ENCODE measurements at regions not wholly inside any gene's neighbourhood (a gene's known extent, or its start where the extent isn't known, plus 50 kb on each side); places are given as distances from the start of the nearest gene placed in this dataset.

GRCh38 chr15:62912808-62913207 is 129.7 kb upstream of the TPM1 start:
- no peak for ATAC-seq (ENCODE audit: low read depth)
- H3K27ac ChIP-seq (ENCODE audit: low read length in 2 of 2), result no peak overlapping the region
- H3K4me3 ChIP-seq (ENCODE audit: control extremely low read depth in 1 of 5, extremely low read depth in 1 of 5, insufficient read depth in 1 of 5, low read depth in 2 of 5, low read length in 4 of 5), result no peak overlapping the region
- 100% methylated on average over 2 of the region's 5 CpGs for WGBS (ENCODE audit: insufficient coverage)
- Mint-ChIP-seq H3K4me1 (no peaks in the 10 kb centered on the region), H3K9me3 (ENCODE audit: insufficient read depth) (no peaks in the 10 kb centered on the region), H3K27me3 (peaks cover 20% of the 10 kb centered on the region), H3K27ac (no peak overlapping the region), H3K4me3 (no peak overlapping the region)
- intact Hi-C loops (cut with micrococcal nuclease), result no loop called here
- TF ChIP-seq, protein P1, sequence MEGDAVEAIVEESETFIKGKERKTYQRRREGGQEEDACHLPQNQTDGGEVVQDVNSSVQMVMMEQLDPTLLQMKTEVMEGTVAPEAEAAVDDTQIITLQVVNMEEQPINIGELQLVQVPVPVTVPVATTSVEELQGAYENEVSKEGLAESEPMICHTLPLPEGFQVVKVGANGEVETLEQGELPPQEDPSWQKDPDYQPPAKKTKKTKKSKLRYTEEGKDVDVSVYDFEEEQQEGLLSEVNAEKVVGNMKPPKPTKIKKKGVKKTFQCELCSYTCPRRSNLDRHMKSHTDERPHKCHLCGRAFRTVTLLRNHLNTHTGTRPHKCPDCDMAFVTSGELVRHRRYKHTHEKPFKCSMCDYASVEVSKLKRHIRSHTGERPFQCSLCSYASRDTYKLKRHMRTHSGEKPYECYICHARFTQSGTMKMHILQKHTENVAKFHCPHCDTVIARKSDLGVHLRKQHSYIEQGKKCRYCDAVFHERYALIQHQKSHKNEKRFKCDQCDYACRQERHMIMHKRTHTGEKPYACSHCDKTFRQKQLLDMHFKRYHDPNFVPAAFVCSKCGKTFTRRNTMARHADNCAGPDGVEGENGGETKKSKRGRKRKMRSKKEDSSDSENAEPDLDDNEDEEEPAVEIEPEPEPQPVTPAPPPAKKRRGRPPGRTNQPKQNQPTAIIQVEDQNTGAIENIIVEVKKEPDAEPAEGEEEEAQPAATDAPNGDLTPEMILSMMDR (IDR thresholded peaks at IDR 0.05), result no peak
- TF ChIP-seq EZH2 (IDR thresholded peaks at IDR 0.05; ENCODE audit: borderline replicate concordance, insufficient read depth, low read depth, low read length, poor library complexity, severe bottlenecking), result no peak
- no peaks in the 10 kb centered on the region for H3K36me3 ChIP-seq (replicated peaks in 1 of 2; ENCODE audit: control extremely low read depth in 1 of 2, control insufficient read depth in 1 of 2, extremely low read depth in 1 of 2, insufficient read depth in 2 of 2, low read length in 1 of 2)
- ChIA-PET POLR2A (no interaction called here), CTCF (no interaction called here)
- no peak for DNase-seq
- H4K20me1 ChIP-seq (ENCODE audit: control insufficient read depth, insufficient read depth, low read length, poor library complexity, severe bottlenecking), result no peaks in the 10 kb centered on the region
- no peak overlapping the region for H3K4me2 ChIP-seq (replicated peaks; ENCODE audit: low read depth, low read length, poor library complexity, severe bottlenecking)
- no peaks in the 10 kb centered on the region for H3K4me1 ChIP-seq (ENCODE audit: control insufficient read depth in 2 of 2, insufficient read depth in 2 of 2, low read length in 2 of 2)
- peaks cover 0 to 6% (median 1%) of the 10 kb centered on the region in 4 experiments for H3K27me3 ChIP-seq (replicated peaks in 1 of 4; ENCODE audit: control extremely low read depth in 1 of 4, control insufficient read depth in 3 of 4, insufficient read depth in 4 of 4, low read length in 3 of 4)
- H3K9me3 ChIP-seq (ENCODE audit: control extremely low read depth in 1 of 3, control insufficient read depth in 2 of 3, insufficient read depth in 1 of 3, low read length in 2 of 3), result no peaks in the 10 kb centered on the region
- H3K9ac ChIP-seq (ENCODE audit: low read length), result no peak overlapping the region
- H2AFZ ChIP-seq (ENCODE audit: insufficient read depth, low read depth, low read length, poor library complexity, severe bottlenecking), result no peak overlapping the region
- no peaks in the 10 kb centered on the region for H3K79me2 ChIP-seq (ENCODE audit: control insufficient read depth, insufficient read depth, low read length)

DNA sequence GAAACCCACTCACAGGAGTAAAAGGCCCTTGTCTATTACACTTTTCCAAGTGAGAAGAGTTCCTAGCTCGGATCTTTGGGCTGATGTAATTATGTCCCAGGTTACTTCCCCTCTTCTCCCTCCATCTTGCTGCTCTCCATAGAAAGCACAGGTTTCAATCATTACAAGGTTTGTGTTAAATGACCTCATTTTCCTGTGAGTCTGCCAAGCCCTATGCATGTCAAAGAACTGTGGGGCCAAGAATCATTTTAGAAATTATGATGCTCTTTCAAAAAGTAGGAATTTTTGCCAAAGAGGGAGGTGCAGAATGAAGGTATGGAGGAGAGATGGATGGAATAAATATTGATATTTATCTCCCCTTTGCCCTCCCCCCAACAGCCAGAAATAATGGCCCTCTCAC is 129.3 kb upstream of the TPM1 start:
- Histone ChIP-seq H2AFZ (ENCODE audit: insufficient read depth, low read depth, low read length, poor library complexity, severe bottlenecking) (no peak overlapping the region), H3K4me1 (ENCODE audit: control insufficient read depth in 2 of 2, insufficient read depth in 2 of 2, low read length in 2 of 2) (no peaks in the 10 kb centered on the region), H3K4me2 (replicated peaks; ENCODE audit: low read depth, low read length, poor library complexity, severe bottlenecking) (no peak overlapping the region), H3K9me3 (ENCODE audit: control extremely low read depth in 1 of 3, control insufficient read depth in 2 of 3, insufficient read depth in 1 of 3, low read length in 2 of 3) (no peaks in the 10 kb centered on the region), H3K27ac (ENCODE audit: low read length in 2 of 2) (no peak overlapping the region), H3K36me3 (replicated peaks in 1 of 2; ENCODE audit: control extremely low read depth in 1 of 2, control insufficient read depth in 1 of 2, extremely low read depth in 1 of 2, insufficient read depth in 2 of 2, low read length in 1 of 2) (no peaks in the 10 kb centered on the region), H3K4me3 (ENCODE audit: control extremely low read depth in 1 of 5, extremely low read depth in 1 of 5, insufficient read depth in 1 of 5, low read depth in 2 of 5, low read length in 4 of 5) (no peak overlapping the region), H4K20me1 (ENCODE audit: control insufficient read depth, insufficient read depth, low read length, poor library complexity, severe bottlenecking) (no peaks in the 10 kb centered on the region), H3K27me3 (replicated peaks in 1 of 4; ENCODE audit: control extremely low read depth in 1 of 4, control insufficient read depth in 3 of 4, insufficient read depth in 4 of 4, low read length in 3 of 4) (peaks cover 0 to 6% (median 1%) of the 10 kb centered on the region in 4 experiments), H3K79me2 (ENCODE audit: control insufficient read depth, insufficient read depth, low read length) (no peaks in the 10 kb centered on the region), H3K9ac (ENCODE audit: low read length) (no peak overlapping the region)
- Mint-ChIP-seq H3K9me3 (ENCODE audit: insufficient read depth) (no peaks in the 10 kb centered on the region), H3K4me1 (no peaks in the 10 kb centered on the region), H3K27ac (no peak overlapping the region), H3K4me3 (no peak overlapping the region), H3K27me3 (peaks cover 21% of the 10 kb centered on the region)
- CTCF ChIA-PET, result no interaction called here
- TF ChIP-seq, protein P1 (IDR thresholded peaks at IDR 0.05), result no peak
- no peak for TF ChIP-seq EZH2 (IDR thresholded peaks at IDR 0.05; ENCODE audit: borderline replicate concordance, insufficient read depth, low read depth, low read length, poor library complexity, severe bottlenecking)
- intact Hi-C loops (cut with micrococcal nuclease), result no loop called here
- ATAC-seq (ENCODE audit: low read depth) (no peak), DNase-seq (no peak)
- WGBS (ENCODE audit: insufficient coverage), result no CpG with 5 or more reads among the region's 1 CpG
- POLR2A ChIA-PET, result no interaction called here

All from B cell (primary cell).